PC-9 (cell line): ENCODE measurements at regions not wholly inside any gene's neighbourhood (a gene's known extent, or its start where the extent isn't known, plus 50 kb on each side); places are given as distances from the start of the nearest gene placed in this dataset.

Experiments
- EZH2 ChIP-seq: fragments of 200-600 bp; sonication (generic); IDR thresholded peaks from 2 replicates; pipeline ENCODE4 v1.8.0; 2017; ENCODE audit warnings: antibody characterized with exemption, low read depth
- TF ChIP-seq, protein P1 (sequence below): fragments of 200-600 bp; sonication (generic); conservative IDR thresholded peaks from 2 replicates; pipeline ENCODE4 v1.6.1; 2017; ENCODE audit warnings: mixed run types, antibody characterized with exemption, mild to moderate bottlenecking, moderate library complexity

DNA sequence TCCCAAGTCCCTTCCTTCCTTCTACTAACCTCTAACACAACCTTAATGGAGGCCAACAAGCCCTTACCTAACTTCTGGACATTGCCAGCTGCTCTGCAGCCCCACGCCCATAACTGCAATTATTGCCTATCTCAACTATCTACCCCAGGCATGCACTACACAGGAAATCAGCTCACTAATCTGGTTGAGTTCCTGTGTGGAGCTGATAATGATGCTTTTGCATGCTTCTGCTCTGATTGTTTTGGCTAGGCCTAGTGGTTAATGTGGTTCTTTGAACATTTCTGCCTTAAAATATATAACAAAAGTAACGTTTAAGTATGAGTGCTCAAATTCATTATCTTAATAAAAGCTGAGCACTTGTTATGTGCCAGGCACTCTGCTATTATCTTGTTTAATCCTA is 463.9 kb downstream of the MFSD1 start:
- TF ChIP-seq, protein P1, sequence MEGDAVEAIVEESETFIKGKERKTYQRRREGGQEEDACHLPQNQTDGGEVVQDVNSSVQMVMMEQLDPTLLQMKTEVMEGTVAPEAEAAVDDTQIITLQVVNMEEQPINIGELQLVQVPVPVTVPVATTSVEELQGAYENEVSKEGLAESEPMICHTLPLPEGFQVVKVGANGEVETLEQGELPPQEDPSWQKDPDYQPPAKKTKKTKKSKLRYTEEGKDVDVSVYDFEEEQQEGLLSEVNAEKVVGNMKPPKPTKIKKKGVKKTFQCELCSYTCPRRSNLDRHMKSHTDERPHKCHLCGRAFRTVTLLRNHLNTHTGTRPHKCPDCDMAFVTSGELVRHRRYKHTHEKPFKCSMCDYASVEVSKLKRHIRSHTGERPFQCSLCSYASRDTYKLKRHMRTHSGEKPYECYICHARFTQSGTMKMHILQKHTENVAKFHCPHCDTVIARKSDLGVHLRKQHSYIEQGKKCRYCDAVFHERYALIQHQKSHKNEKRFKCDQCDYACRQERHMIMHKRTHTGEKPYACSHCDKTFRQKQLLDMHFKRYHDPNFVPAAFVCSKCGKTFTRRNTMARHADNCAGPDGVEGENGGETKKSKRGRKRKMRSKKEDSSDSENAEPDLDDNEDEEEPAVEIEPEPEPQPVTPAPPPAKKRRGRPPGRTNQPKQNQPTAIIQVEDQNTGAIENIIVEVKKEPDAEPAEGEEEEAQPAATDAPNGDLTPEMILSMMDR = no peak
- TF ChIP-seq EZH2 = no peak
